ENCODE measurements at regions not wholly inside any gene's neighbourhood (a gene's known extent, or its start where the extent isn't known, plus 50 kb on each side); places are given as distances from the start of the nearest gene placed in this dataset.

DNA sequence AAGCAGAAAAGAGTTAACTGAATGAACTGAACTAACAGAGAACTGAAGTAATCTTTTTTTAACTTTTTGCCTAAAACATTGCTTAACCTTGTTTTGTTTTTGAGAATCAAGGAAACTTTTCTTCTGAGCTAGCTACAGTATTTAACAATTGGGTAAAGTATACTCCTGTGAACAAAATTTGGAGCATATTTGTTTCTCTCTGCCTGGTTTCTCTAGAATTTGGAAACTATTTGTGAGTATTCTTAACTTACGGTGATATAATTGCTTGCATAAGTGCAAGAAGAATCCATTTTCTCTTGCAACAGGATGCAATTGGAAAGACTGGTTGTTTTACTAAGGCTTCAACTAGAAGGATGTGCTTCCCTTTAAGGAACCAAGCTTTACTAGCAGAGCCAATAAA, 65.9 kb upstream of the FAM98A start:
- no peaks in the 10 kb centered on the region for H3K4me1 ChIP-seq
- Mint-ChIP-seq H3K4me1 (ENCODE audit: low read depth, unreplicated experiment) (no peaks in the 10 kb centered on the region), H3K9me3 (ENCODE audit: unreplicated experiment) (no peaks in the 10 kb centered on the region), H3K27ac (ENCODE audit: unreplicated experiment) (no peak overlapping the region), H3K27me3 (ENCODE audit: insufficient read depth, unreplicated experiment) (no peaks in the 10 kb centered on the region), H3K36me3 (ENCODE audit: insufficient read depth, unreplicated experiment) (no peaks in the 10 kb centered on the region), H3K4me3 (ENCODE audit: unreplicated experiment) (no peak overlapping the region)
- no TSS peak for BruUV-seq (replicated peaks)
- H3K27me3 ChIP-seq (replicated peaks; ENCODE audit: control insufficient read depth, insufficient read depth, low read length) = no peaks in the 10 kb centered on the region
- POLR2A ChIA-PET = no interaction called here
- TF ChIP-seq, protein P1, sequence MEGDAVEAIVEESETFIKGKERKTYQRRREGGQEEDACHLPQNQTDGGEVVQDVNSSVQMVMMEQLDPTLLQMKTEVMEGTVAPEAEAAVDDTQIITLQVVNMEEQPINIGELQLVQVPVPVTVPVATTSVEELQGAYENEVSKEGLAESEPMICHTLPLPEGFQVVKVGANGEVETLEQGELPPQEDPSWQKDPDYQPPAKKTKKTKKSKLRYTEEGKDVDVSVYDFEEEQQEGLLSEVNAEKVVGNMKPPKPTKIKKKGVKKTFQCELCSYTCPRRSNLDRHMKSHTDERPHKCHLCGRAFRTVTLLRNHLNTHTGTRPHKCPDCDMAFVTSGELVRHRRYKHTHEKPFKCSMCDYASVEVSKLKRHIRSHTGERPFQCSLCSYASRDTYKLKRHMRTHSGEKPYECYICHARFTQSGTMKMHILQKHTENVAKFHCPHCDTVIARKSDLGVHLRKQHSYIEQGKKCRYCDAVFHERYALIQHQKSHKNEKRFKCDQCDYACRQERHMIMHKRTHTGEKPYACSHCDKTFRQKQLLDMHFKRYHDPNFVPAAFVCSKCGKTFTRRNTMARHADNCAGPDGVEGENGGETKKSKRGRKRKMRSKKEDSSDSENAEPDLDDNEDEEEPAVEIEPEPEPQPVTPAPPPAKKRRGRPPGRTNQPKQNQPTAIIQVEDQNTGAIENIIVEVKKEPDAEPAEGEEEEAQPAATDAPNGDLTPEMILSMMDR (IDR thresholded peaks at IDR 0.05; ENCODE audit: insufficient read depth in 1 of 2, low read depth in 1 of 2, low read length in 1 of 2, severe bottlenecking in 1 of 2, unreplicated experiment in 1 of 2) = no peak
- CTCF ChIA-PET = no interaction called here
- intact Hi-C loops (cut with micrococcal nuclease; ENCODE audit: unreplicated experiment) = loop anchor here (10.0 kb wide), 1 partner anchor 250 kb away; no protein-coding TSS in a partner anchor
- no peaks in the 10 kb centered on the region for H3K9me3 ChIP-seq
- H3K36me3 ChIP-seq (ENCODE audit: control insufficient read depth, insufficient read depth, low read length) = no peaks in the 10 kb centered on the region
- no peak overlapping the region for H3K4me3 ChIP-seq (ENCODE audit: low read depth, low read length)
- DNase-seq = no peak

DNA sequence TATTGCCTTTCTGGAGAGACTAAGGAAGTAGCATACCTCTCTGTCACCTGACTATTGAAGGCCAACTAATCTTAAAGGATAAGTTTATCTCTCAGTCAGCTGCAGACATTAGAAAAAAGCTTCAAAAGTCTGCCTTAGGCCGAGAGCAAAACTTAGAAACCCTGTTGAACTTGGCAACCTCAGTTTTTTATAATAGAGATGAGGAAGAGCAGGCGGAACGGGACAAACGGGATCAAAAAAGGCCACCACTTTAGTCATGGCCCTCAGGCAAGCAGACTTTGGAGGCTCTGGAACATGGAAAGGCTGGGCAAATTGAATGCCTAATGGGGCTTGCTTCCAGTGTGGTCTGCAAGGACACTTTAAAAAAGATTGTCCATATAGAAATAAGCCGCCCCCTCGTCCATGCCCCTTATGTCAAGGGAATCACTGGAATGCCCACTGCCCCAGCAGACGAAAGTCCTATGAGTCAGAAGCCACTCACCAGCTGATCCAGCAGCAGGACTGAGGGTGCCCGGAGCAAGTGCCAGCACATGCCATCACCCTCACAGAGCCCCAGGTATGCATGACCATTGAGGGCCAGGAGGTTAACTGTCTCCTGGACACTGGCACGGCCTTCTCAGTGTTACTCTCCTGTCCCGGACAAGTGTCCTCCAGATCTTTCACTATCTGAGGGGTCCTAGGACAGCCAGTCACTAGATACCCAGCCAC, 61.5 kb upstream of the FAM98A start:
- no TSS peak for BruUV-seq (replicated peaks)
- intact Hi-C loops (cut with micrococcal nuclease; ENCODE audit: unreplicated experiment) = loop anchor here (10.0 kb wide), 1 partner anchor 246 kb away; no protein-coding TSS in a partner anchor
- Mint-ChIP-seq H3K4me3 (ENCODE audit: unreplicated experiment) (no peak overlapping the region), H3K36me3 (ENCODE audit: insufficient read depth, unreplicated experiment) (no peaks in the 10 kb centered on the region), H3K4me1 (ENCODE audit: low read depth, unreplicated experiment) (no peaks in the 10 kb centered on the region), H3K27me3 (ENCODE audit: insufficient read depth, unreplicated experiment) (peaks cover 2% of the 10 kb centered on the region), H3K9me3 (ENCODE audit: unreplicated experiment) (no peaks in the 10 kb centered on the region), H3K27ac (ENCODE audit: unreplicated experiment) (no peak overlapping the region)
- H3K4me3 ChIP-seq (ENCODE audit: low read depth, low read length) = no peak overlapping the region
- POLR2A ChIA-PET = no interaction called here
- H3K9me3 ChIP-seq = no peaks in the 10 kb centered on the region; the same call in 1 of the 2 replicates
- no peak for DNase-seq
- no peaks in the 10 kb centered on the region for H3K4me1 ChIP-seq
- H3K27me3 ChIP-seq (replicated peaks; ENCODE audit: control insufficient read depth, insufficient read depth, low read length) = no peaks in the 10 kb centered on the region
- CTCF ChIA-PET = no interaction called here
- TF ChIP-seq, protein P1 (IDR thresholded peaks at IDR 0.05; ENCODE audit: insufficient read depth in 1 of 2, low read depth in 1 of 2, low read length in 1 of 2, severe bottlenecking in 1 of 2, unreplicated experiment in 1 of 2) = no peak
- H3K36me3 ChIP-seq (ENCODE audit: control insufficient read depth, insufficient read depth, low read length) = no peaks in the 10 kb centered on the region

DNA sequence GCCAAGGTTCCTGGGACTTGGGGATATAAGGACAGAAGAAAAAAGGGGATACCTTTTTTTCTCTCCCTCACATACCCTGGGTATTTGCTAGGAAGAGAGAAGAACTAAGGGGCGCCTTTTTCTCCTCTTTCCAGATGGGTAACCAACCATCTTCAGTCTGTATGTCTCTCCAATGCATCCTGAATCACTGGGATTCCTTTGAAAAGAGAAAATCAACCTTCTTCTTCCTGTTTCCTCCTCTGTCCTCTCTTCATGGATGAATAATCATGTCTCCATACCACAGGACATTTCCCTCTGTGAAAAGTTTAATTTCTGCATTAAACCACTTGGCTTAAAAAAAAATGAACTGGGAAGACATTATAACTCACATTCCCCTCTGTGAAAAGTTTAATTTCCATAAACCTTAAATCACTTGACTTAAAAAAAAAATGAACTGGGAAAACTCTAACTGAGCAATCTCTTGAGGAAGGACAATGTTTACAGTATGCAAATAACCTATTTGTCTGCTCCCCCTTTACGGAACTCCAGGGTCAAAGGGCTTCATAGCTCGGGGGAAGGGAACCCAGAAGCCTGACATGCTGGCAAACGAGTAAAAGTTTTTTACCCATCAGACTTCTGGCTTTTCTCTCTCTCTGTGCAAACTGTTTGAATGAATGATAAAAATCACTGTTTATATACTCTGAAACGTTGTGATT, 56.7 kb upstream of the FAM98A start:
- ChIA-PET POLR2A (no interaction called here), CTCF (no interaction called here)
- Histone ChIP-seq H3K4me1 (no peaks in the 10 kb centered on the region), H3K4me3 (ENCODE audit: low read depth, low read length) (no peak overlapping the region), H3K36me3 (ENCODE audit: control insufficient read depth, insufficient read depth, low read length) (no peaks in the 10 kb centered on the region), H3K9me3 (no peaks in the 10 kb centered on the region; the same call in 1 of the 2 replicates), H3K27me3 (replicated peaks; ENCODE audit: control insufficient read depth, insufficient read depth, low read length) (no peaks in the 10 kb centered on the region)
- no TSS peak for BruUV-seq (replicated peaks)
- H3K9me3 Mint-ChIP-seq (ENCODE audit: unreplicated experiment) = peaks cover 9% of the 10 kb centered on the region
- H3K4me1 Mint-ChIP-seq (ENCODE audit: low read depth, unreplicated experiment) = no peaks in the 10 kb centered on the region
- TF ChIP-seq, protein P1 (IDR thresholded peaks at IDR 0.05; ENCODE audit: insufficient read depth in 1 of 2, low read depth in 1 of 2, low read length in 1 of 2, severe bottlenecking in 1 of 2, unreplicated experiment in 1 of 2) = no peak
- peaks cover 4% of the 10 kb centered on the region for H3K27me3 Mint-ChIP-seq (ENCODE audit: insufficient read depth, unreplicated experiment)
- H3K36me3 Mint-ChIP-seq (ENCODE audit: insufficient read depth, unreplicated experiment) = no peaks in the 10 kb centered on the region
- intact Hi-C loops (cut with micrococcal nuclease; ENCODE audit: unreplicated experiment) = no loop called here
- DNase-seq = no peak
- no peak overlapping the region for H3K4me3 Mint-ChIP-seq (ENCODE audit: unreplicated experiment)
- no peak overlapping the region for H3K27ac Mint-ChIP-seq (ENCODE audit: unreplicated experiment)

Data from Caco-2 (cell line).